ENCODE measurements at regions not wholly inside any gene's neighbourhood (a gene's known extent, or its start where the extent isn't known, plus 50 kb on each side); places are given as distances from the start of the nearest gene placed in this dataset.

- H3K4me3 ChIP-seq (ENCODE audit: low read length), result no peak overlapping the region
- no peaks in the 10 kb centered on the region for H3F3A ChIP-seq (ENCODE audit: insufficient read depth, low read length, poor library complexity, severe bottlenecking)
- H4K20me1 ChIP-seq (ENCODE audit: insufficient read depth), result no peaks in the 10 kb centered on the region
- H3K4me2 ChIP-seq (ENCODE audit: low read length), result no peak overlapping the region
- no peaks in the 10 kb centered on the region for H3K79me2 ChIP-seq (replicated peaks; ENCODE audit: insufficient read depth, low read length)
- H3K9me3 ChIP-seq (ENCODE audit: low read length), result no peaks in the 10 kb centered on the region
- no peak overlapping the region for H3K27ac ChIP-seq (ENCODE audit: low read length)
- TF ChIP-seq REST (IDR thresholded peaks at IDR 0.05; ENCODE audit: borderline replicate concordance) (no peak), TAF1 (IDR thresholded peaks at IDR 0.05; ENCODE audit: low read depth) (no peak), EZH2 (IDR thresholded peaks at IDR 0.05; ENCODE audit: borderline replicate concordance, insufficient read depth, low read length, poor library complexity, severe bottlenecking) (no peak), MXI1 (conservative IDR thresholded peaks at IDR 0.05; ENCODE audit: poor library complexity, severe bottlenecking) (no peak), EP300 (conservative IDR thresholded peaks at IDR 0.05; ENCODE audit: poor library complexity, severe bottlenecking) (no peak), SMC3 (conservative IDR thresholded peaks at IDR 0.05; ENCODE audit: poor library complexity) (no peak), POLR2AphosphoS5 (IDR thresholded peaks at IDR 0.05) (no peak), RAD21 (conservative IDR thresholded peaks at IDR 0.05) (no peak)
- TF ChIP-seq, protein P1, sequence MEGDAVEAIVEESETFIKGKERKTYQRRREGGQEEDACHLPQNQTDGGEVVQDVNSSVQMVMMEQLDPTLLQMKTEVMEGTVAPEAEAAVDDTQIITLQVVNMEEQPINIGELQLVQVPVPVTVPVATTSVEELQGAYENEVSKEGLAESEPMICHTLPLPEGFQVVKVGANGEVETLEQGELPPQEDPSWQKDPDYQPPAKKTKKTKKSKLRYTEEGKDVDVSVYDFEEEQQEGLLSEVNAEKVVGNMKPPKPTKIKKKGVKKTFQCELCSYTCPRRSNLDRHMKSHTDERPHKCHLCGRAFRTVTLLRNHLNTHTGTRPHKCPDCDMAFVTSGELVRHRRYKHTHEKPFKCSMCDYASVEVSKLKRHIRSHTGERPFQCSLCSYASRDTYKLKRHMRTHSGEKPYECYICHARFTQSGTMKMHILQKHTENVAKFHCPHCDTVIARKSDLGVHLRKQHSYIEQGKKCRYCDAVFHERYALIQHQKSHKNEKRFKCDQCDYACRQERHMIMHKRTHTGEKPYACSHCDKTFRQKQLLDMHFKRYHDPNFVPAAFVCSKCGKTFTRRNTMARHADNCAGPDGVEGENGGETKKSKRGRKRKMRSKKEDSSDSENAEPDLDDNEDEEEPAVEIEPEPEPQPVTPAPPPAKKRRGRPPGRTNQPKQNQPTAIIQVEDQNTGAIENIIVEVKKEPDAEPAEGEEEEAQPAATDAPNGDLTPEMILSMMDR (IDR thresholded peaks at IDR 0.05; ENCODE audit: poor library complexity, severe bottlenecking), result no peak
- no peak overlapping the region for H2AFZ ChIP-seq (ENCODE audit: low read depth, low read length)
- no peaks in the 10 kb centered on the region for H3K36me3 ChIP-seq (ENCODE audit: insufficient read depth, low read length)
- H3K9me2 ChIP-seq (ENCODE audit: insufficient read depth, low read length), result no peaks in the 10 kb centered on the region
- no peak overlapping the region for H3K9ac ChIP-seq (ENCODE audit: low read length)
- H3K27me3 ChIP-seq (ENCODE audit: insufficient read depth, low read depth, low read length), result no peaks in the 10 kb centered on the region
These were observed 55.1 kb upstream of the FAM20C start for GRCh38 chr7:137094-137891.

- no peak for TF ChIP-seq REST (IDR thresholded peaks at IDR 0.05; ENCODE audit: borderline replicate concordance)
- TF ChIP-seq EP300 (conservative IDR thresholded peaks at IDR 0.05; ENCODE audit: poor library complexity, severe bottlenecking), result no peak
- no peak for TF ChIP-seq EZH2 (IDR thresholded peaks at IDR 0.05; ENCODE audit: borderline replicate concordance, insufficient read depth, low read length, poor library complexity, severe bottlenecking)
- no peak for TF ChIP-seq MXI1 (conservative IDR thresholded peaks at IDR 0.05; ENCODE audit: poor library complexity, severe bottlenecking)
- TF ChIP-seq, protein P1 (IDR thresholded peaks at IDR 0.05; ENCODE audit: poor library complexity, severe bottlenecking), result no peak
- no peak for TF ChIP-seq POLR2AphosphoS5 (IDR thresholded peaks at IDR 0.05)
- TF ChIP-seq TAF1 (IDR thresholded peaks at IDR 0.05; ENCODE audit: low read depth), result no peak
- no peak for TF ChIP-seq SMC3 (conservative IDR thresholded peaks at IDR 0.05; ENCODE audit: poor library complexity)
- no peak for TF ChIP-seq RAD21 (conservative IDR thresholded peaks at IDR 0.05)
- no peaks in the 10 kb centered on the region for H3K79me2 ChIP-seq (replicated peaks; ENCODE audit: insufficient read depth, low read length)
- no peak overlapping the region for H3K9ac ChIP-seq (ENCODE audit: low read length)
- H3F3A ChIP-seq (ENCODE audit: insufficient read depth, low read length, poor library complexity, severe bottlenecking), result no peaks in the 10 kb centered on the region
- H3K9me2 ChIP-seq (ENCODE audit: insufficient read depth, low read length), result no peaks in the 10 kb centered on the region
- no peaks in the 10 kb centered on the region for H3K27me3 ChIP-seq (ENCODE audit: insufficient read depth, low read depth, low read length)
- H4K20me1 ChIP-seq (ENCODE audit: insufficient read depth), result no peaks in the 10 kb centered on the region
- H2AFZ ChIP-seq (ENCODE audit: low read depth, low read length), result peak overlapping the region; percentile 12
- H3K4me3 ChIP-seq (ENCODE audit: low read length), result no peak overlapping the region
- H3K27ac ChIP-seq (ENCODE audit: low read length), result no peak overlapping the region
- no peak overlapping the region for H3K4me2 ChIP-seq (ENCODE audit: low read length)
- H3K36me3 ChIP-seq (ENCODE audit: insufficient read depth, low read length), result no peaks in the 10 kb centered on the region
- H3K9me3 ChIP-seq (ENCODE audit: low read length), result no peaks in the 10 kb centered on the region
These were observed 53.2 kb upstream of the FAM20C start for GRCh38 chr7:139131-139530.

Measured in neural cell (in vitro differentiated cells).